Right lobe of liver (tissue), 4 donors: ENCODE measurements at regions not wholly inside any gene's neighbourhood (a gene's known extent, or its start where the extent isn't known, plus 50 kb on each side); places are given as distances from the start of the nearest gene placed in this dataset.

Source experiments
- CTCF ChIP-seq, 4 donors: fragments of 200-600 bp in 3 of 4; fragments of 450-650 bp in 1 of 4; IDR thresholded peaks; one replicate each; pipeline versions ENCODE4 v1.5.1 to v1.8.0; 2016 to 2022; ENCODE audit warnings: antibody characterized with exemption in 4 of 4, mild to moderate bottlenecking in 2 of 4
- POLR2A ChIP-seq: fragments of 450-650 bp; IDR thresholded peaks from one replicate; pipeline ENCODE4 v1.6.1; 2017; ENCODE audit warnings: antibody characterized with exemption, mild to moderate bottlenecking
- donor health status: DM: no; HTN: no; CAD: no.
- donor health status: DM: no; HTN: no; CAD: no.
- donor health status: DM: no; HTN: yes; CAD: no.

GRCh38 chr19:32173836-32174235, 171.6 kb upstream of the ZNF507 start:
- TF ChIP-seq POLR2A (no peak), CTCF (IDR thresholded peaks at IDR 0.05) (no peak)
